Spleen (tissue), 11 donors: ENCODE measurements at regions not wholly inside any gene's neighbourhood (a gene's known extent, or its start where the extent isn't known, plus 50 kb on each side); places are given as distances from the start of the nearest gene placed in this dataset.
"Not testable (repeated sequence)": the region's sequence is repeated elsewhere in the genome, so short reads cannot be mapped to it uniquely, and the experiment has no call there.

ENCODE experiments used
- DNase-seq: peaks from one replicate; pipeline ENCODE4 v3.0.0-alpha.2; 2020
- H3K27ac ChIP-seq, 8 donors: fragments of 200-600 bp; sonication (generic) in 7 of 8; 1 replicate in 4 of 8; 2 replicates in 4 of 8; pipeline versions ENCODE4 v1.5.0 to v1.8.0; 2016 to 2021; ENCODE audit warnings: inconsistent platforms in 4 of 8, mild to moderate bottlenecking in 4 of 8, moderate library complexity in 1 of 8
- H3K27me3 ChIP-seq, 7 donors: fragments of 200-600 bp; sonication (generic) in 6 of 7; replicated peaks in 1 of 7; 1 replicate in 4 of 7; 2 replicates in 3 of 7; pipeline versions ENCODE4 v1.5.0 to v1.8.0; 2016 to 2021; ENCODE audit warnings: inconsistent platforms in 3 of 7, mild to moderate bottlenecking in 1 of 7
- H3K36me3 ChIP-seq, 6 donors: fragments of 200-600 bp; sonication (generic) in 5 of 6; 1 replicate in 4 of 6; 2 replicates in 2 of 6; pipeline versions ENCODE4 v1.5.0 to v1.8.0; 2016 to 2021; ENCODE audit warnings: inconsistent platforms in 2 of 6
- H3K4me1 ChIP-seq, 6 donors: fragments of 200-600 bp; sonication (generic) in 5 of 6; 1 replicate in 3 of 6; 2 replicates in 3 of 6; pipeline versions ENCODE4 v1.5.0 to v1.8.0; 2016 to 2021; ENCODE audit warnings: inconsistent platforms in 3 of 6
- H3K4me3 ChIP-seq, 8 donors: fragments of 200-600 bp; sonication (generic) in 7 of 8; 1 replicate in 4 of 8; 2 replicates in 4 of 8; pipeline versions ENCODE4 v1.5.0 to v1.8.0; 2016 to 2021; ENCODE audit warnings: inconsistent platforms in 4 of 8, mild to moderate bottlenecking in 4 of 8, moderate library complexity in 2 of 8
- H3K9me3 ChIP-seq, 8 donors: fragments of 200-600 bp; sonication (generic) in 7 of 8; 1 replicate in 4 of 8; 2 replicates in 4 of 8; pipeline versions ENCODE4 v1.5.0 to v1.8.0; 2016 to 2021; ENCODE audit warnings: inconsistent platforms in 4 of 8
- CTCF ChIP-seq, 11 experiments: fragments of 200-600 bp in 7 of 11; fragments of 450-650 bp in 4 of 11; sonication (generic) in 4 of 11; IDR thresholded peaks in 8 of 11; conservative IDR thresholded peaks in 3 of 11; 1 replicate in 7 of 11; 2 replicates in 4 of 11; pipeline versions ENCODE4 v1.4.0 to v1.8.0; 2016 to 2021; ENCODE audit warnings: antibody characterized with exemption in 11 of 11, inconsistent platforms in 4 of 11, mild to moderate bottlenecking in 1 of 11
- POLR2A ChIP-seq, 3 donors: fragments of 450-650 bp; IDR thresholded peaks; one replicate each; pipeline ENCODE4 v1.5.1; 2017; ENCODE audit warnings: antibody characterized with exemption in 3 of 3, mild to moderate bottlenecking in 1 of 3
- POLR2AphosphoS5 ChIP-seq, 3 donors: sonication (generic); formaldehyde crosslinking; IDR thresholded peaks; one replicate each; pipeline ENCODE4 v1.5.1; 2017; ENCODE audit warnings: antibody characterized with exemption in 3 of 3
- WGBS, 5 donors: extraction: QIAGEN DNeasy Blood & Tissue Kit in 3 of 5; methylation state at CpG; one replicate each; pipeline versions ENCODE4 v1.1.5 to v1.1.7; 2013 to 2018; 5-methylcytosine and 5-hydroxymethylcytosine counted together
- intact Hi-C: fragments of 100-400 bp; cut with DNase I; formaldehyde crosslinking; loops from one replicate; pipeline ENCODE4 v1.15.0; 2023; ENCODE audit warnings: low total_unique reads
- donor health status: healthy with polysubstance abuse.
- donor health status: DM: no; HTN: no; CAD: no; lungs with moderate emphysema.
- donor health status: DM: no; HTN: no; CAD: no.
- donor health status: Bipolar disorder and iron deficiency.
- donor health status: healthy.
- donor health status: DM: no; HTN: no; CAD: no.
- donor health status: DM: yes; HTN: yes; CAD: no.

DNA sequence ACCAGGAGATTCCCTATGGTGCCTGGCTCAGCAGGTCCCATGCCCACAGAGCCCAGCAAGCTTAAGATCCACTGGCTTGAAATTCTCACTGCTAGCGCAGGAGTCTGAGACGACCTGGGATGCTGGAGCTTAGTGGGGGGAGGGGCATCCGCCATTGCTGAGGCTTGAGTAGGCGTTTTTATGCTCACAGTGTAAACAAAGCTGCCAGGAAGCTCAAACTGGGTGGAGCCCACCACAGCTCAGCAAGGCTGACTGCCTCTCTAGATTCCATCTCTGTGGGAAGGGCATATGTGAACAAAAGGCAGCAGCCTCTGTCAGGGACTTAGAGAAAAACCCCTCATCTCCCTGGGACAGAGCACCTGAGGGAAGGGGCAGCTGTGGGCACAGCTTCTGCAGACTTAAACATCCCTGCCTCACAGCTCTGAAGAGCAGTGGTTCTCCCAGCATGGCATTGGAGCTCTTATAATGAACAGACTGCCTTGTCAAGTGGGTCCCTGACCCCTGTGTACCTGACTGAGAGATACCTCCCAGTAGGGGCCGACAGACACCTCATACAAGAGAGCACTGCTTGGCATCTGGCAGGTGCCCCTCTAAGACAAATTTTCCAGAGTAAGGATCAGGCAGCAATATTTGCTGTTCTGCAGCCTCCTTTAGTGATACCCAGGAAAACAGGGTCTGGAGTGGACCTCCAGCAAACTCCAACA, 231.5 kb upstream of the SETMAR start:
- WGBS, 5 donors: 46 to 72% (median 52%) methylated on average over 4 to 5 of the region's 5 CpGs
- DNase-seq: peak; percentile 81
- TF ChIP-seq POLR2A (IDR thresholded peaks at IDR 0.05) (no peak), CTCF (IDR thresholded peaks at IDR 0.05 in 8 of 11, conservative IDR thresholded peaks at IDR 0.05 in 3 of 11) (no peak), POLR2AphosphoS5 (IDR thresholded peaks at IDR 0.05) (no peak)
- no peaks in the 10 kb centered on the region for H3K27me3 ChIP-seq
- H3K4me3 ChIP-seq: no peak overlapping the region
- H3K27ac ChIP-seq: no peak overlapping the region
- intact Hi-C loops: no loop called here
- peaks cover 0 to 26% (median 7%) of the 10 kb centered on the region in 8 donors for H3K9me3 ChIP-seq
- peaks cover 0 to 28% (median 0%) of the 10 kb centered on the region in 6 donors for H3K4me1 ChIP-seq
- H3K36me3 ChIP-seq: no peaks in the 10 kb centered on the region

DNA sequence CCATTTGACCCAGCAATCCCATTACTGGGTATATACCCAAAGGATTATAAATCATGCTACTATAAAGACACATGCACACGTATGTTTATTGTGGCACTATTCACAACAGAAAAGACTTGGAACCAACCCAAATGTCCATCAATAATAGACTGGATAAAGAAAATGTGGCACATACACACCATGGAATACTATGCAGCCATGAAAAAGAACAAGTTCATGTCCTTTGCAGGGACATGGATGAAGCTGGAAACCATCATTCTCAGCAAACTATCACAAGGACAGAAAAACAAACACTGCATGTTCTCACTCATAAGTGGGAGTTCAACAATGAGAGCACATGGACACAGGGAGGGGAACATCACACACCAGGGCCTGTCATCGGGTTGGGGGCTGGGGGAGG, 225.9 kb upstream of the SETMAR start:
- intact Hi-C loops, H3K27ac ChIP-seq, DNase-seq, H3K27me3 ChIP-seq, H3K36me3 ChIP-seq, H3K4me1 ChIP-seq, H3K4me3 ChIP-seq: not testable (repeated sequence)
- 90 to 96% (median 92%) methylated on average over 2 of the region's 2 CpGs for WGBS, 5 donors
- H3K9me3 ChIP-seq: peaks cover 0 to 30% (median 11%) of the 10 kb centered on the region in 8 donors

DNA sequence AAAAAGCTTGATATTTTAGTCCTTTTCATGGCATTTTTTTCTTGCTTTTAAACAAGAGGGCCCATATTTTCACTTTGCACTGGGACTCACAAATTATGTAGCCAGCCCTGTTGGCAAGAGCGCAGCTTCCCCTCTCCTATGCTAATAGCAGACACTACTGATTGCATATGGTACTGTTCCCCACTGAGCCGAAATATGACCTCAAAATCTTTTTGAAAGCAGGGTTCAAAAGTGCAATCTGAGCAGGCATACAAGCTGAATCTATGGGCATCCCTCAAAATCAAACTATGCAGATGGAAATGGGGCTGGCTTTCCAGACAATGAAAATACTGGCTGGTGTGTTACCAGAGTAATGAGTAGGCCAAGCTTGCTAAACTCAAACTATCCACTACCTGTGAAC, 225.2 kb upstream of the SETMAR start:
- H3K4me3 ChIP-seq: no peak overlapping the region
- 84 to 92% (median 88%) methylated on average over 2 of the region's 2 CpGs for WGBS, 5 donors
- H3K9me3 ChIP-seq: peaks cover 0 to 24% (median 11%) of the 10 kb centered on the region in 8 donors
- DNase-seq: no peak
- no peak for TF ChIP-seq POLR2A (IDR thresholded peaks at IDR 0.05)
- no peak for TF ChIP-seq CTCF (IDR thresholded peaks at IDR 0.05 in 8 of 11, conservative IDR thresholded peaks at IDR 0.05 in 3 of 11)
- TF ChIP-seq POLR2AphosphoS5 (IDR thresholded peaks at IDR 0.05): no peak
- H3K36me3 ChIP-seq: no peaks in the 10 kb centered on the region
- H3K4me1 ChIP-seq: no peaks in the 10 kb centered on the region
- no peak overlapping the region for H3K27ac ChIP-seq
- intact Hi-C loops: no loop called here
- no peaks in the 10 kb centered on the region for H3K27me3 ChIP-seq

GRCh38 chr3:4078903-4079302, 224.3 kb upstream of the SETMAR start:
- no peaks in the 10 kb centered on the region for H3K4me1 ChIP-seq
- intact Hi-C loops: no loop called here
- H3K27me3 ChIP-seq: no peaks in the 10 kb centered on the region
- TF ChIP-seq POLR2AphosphoS5 (IDR thresholded peaks at IDR 0.05): no peak
- no peak for TF ChIP-seq POLR2A (IDR thresholded peaks at IDR 0.05)
- TF ChIP-seq CTCF (IDR thresholded peaks at IDR 0.05 in 8 of 11, conservative IDR thresholded peaks at IDR 0.05 in 3 of 11): no peak
- no peak overlapping the region for H3K27ac ChIP-seq
- DNase-seq: no peak
- 77 to 85% (median 81%) methylated on average over 8 of the region's 8 CpGs for WGBS, 5 donors
- H3K4me3 ChIP-seq: no peak overlapping the region
- no peaks in the 10 kb centered on the region for H3K36me3 ChIP-seq
- H3K9me3 ChIP-seq: peaks cover 0 to 16% (median 11%) of the 10 kb centered on the region in 8 donors
